GM20431 (cell line): ENCODE measurements at regions not wholly inside any gene's neighbourhood (a gene's known extent, or its start where the extent isn't known, plus 50 kb on each side); places are given as distances from the start of the nearest gene placed in this dataset.

Experiments
- in situ Hi-C: fragments of 300-500 bp; cut with MseI, MboI; formaldehyde crosslinking; loops from one replicate; pipeline ENCODE4 v1.15.0; 2020; ENCODE audit warnings: low sequenced_read_pairs; ENCODE audit not compliant: unreplicated experiment

- in situ Hi-C loops: no loop called here
Measured at GRCh38 chr10:4514445-4515108, 311.4 kb upstream of the AKR1E2 start.

GRCh38 chr10:4512671-4513240, 313.3 kb upstream of the AKR1E2 start:
- in situ Hi-C loops: no loop called here

GRCh38 chr10:4512196-4512595, 313.8 kb upstream of the AKR1E2 start:
- in situ Hi-C loops: no loop called here

- in situ Hi-C loops: no loop called here
Measured at GRCh38 chr10:4511509-4511908, 314.5 kb upstream of the AKR1E2 start.

- in situ Hi-C loops: no loop called here
Measured at GRCh38 chr10:4509405-4509804, 316.6 kb upstream of the AKR1E2 start.

- in situ Hi-C loops: no loop called here
Measured at GRCh38 chr10:4506095-4506494, 319.9 kb upstream of the AKR1E2 start.

- in situ Hi-C loops: no loop called here
Measured at GRCh38 chr10:4504550-4504949, 321.5 kb upstream of the AKR1E2 start.

GRCh38 chr10:4503076-4503475, 322.9 kb upstream of the AKR1E2 start:
- in situ Hi-C loops: no loop called here

- in situ Hi-C loops: no loop called here
Measured at GRCh38 chr10:4501306-4501705, 324.7 kb upstream of the AKR1E2 start.

- in situ Hi-C loops: no loop called here
Measured at GRCh38 chr10:4498711-4499251, 327.2 kb upstream of the AKR1E2 start.

- in situ Hi-C loops: no loop called here
Measured at GRCh38 chr10:4494551-4494950, 331.5 kb upstream of the AKR1E2 start.

- in situ Hi-C loops: no loop called here
Measured at GRCh38 chr10:4492202-4492601, 333.8 kb upstream of the AKR1E2 start.

GRCh38 chr10:4488904-4489303, 337.1 kb upstream of the AKR1E2 start:
- in situ Hi-C loops: no loop called here

GRCh38 chr10:4485636-4486035, 340.4 kb upstream of the AKR1E2 start:
- in situ Hi-C loops: no loop called here

GRCh38 chr10:4483811-4484210, 342.2 kb upstream of the AKR1E2 start:
- in situ Hi-C loops: no loop called here

- in situ Hi-C loops: no loop called here
Measured at GRCh38 chr10:4482659-4483058, 343.3 kb upstream of the AKR1E2 start.

GRCh38 chr10:4481192-4481591, 344.8 kb upstream of the AKR1E2 start:
- in situ Hi-C loops: no loop called here

GRCh38 chr10:4479342-4479741, 346.7 kb upstream of the AKR1E2 start:
- in situ Hi-C loops: no loop called here

GRCh38 chr10:4477664-4478063, 348.3 kb upstream of the AKR1E2 start:
- in situ Hi-C loops: no loop called here

GRCh38 chr10:4475827-4476490, 350.0 kb upstream of the AKR1E2 start:
- in situ Hi-C loops: no loop called here

- in situ Hi-C loops: no loop called here
Measured at GRCh38 chr10:4474829-4475228, 351.2 kb upstream of the AKR1E2 start.
